ENCODE measurements at regions not wholly inside any gene's neighbourhood (a gene's known extent, or its start where the extent isn't known, plus 50 kb on each side); places are given as distances from the start of the nearest gene placed in this dataset.
"Not testable (repeated sequence)": the region's sequence is repeated elsewhere in the genome, so short reads cannot be mapped to it uniquely, and the experiment has no call there.

GRCh38 chr3:118671192-118671591 is 363.5 kb downstream of the IGSF11 start:
- ChIA-PET POLR2A (no interaction called here), CTCF (no interaction called here)
- intact Hi-C loops (cut with micrococcal nuclease): no loop called here
- Mint-ChIP-seq H3K4me3 (no peak overlapping the region), H3K27ac (no peak overlapping the region), H3K9me3 (no peaks in the 10 kb centered on the region), H3K27me3 (no peaks in the 10 kb centered on the region), H3K36me3 (ENCODE audit: low read depth) (no peaks in the 10 kb centered on the region), H3K4me1 (no peaks in the 10 kb centered on the region)
- TF ChIP-seq CTCF (IDR thresholded peaks at IDR 0.05): no peak
- DNase-seq (no peak), ATAC-seq (ENCODE audit: low read depth) (no peak)

- TF ChIP-seq CTCF (IDR thresholded peaks at IDR 0.05): no peak
- ChIA-PET POLR2A (no interaction called here), CTCF (no interaction called here)
- H3K27me3 Mint-ChIP-seq: no peaks in the 10 kb centered on the region
- H3K36me3 Mint-ChIP-seq (ENCODE audit: low read depth): no peaks in the 10 kb centered on the region
- no peak for DNase-seq
- H3K27ac Mint-ChIP-seq: no peak overlapping the region
- ATAC-seq (ENCODE audit: low read depth): no peak
- no peaks in the 10 kb centered on the region for H3K4me1 Mint-ChIP-seq
- H3K4me3 Mint-ChIP-seq: no peak overlapping the region
- intact Hi-C loops (cut with micrococcal nuclease): no loop called here
- no peaks in the 10 kb centered on the region for H3K9me3 Mint-ChIP-seq
Measured at GRCh38 chr3:118675305-118675704, 359.3 kb downstream of the IGSF11 start.

- H3K4me3 Mint-ChIP-seq; H3K9me3 Mint-ChIP-seq; POLR2A ChIA-PET; intact Hi-C loops (cut with micrococcal nuclease); CTCF ChIA-PET; H3K36me3 Mint-ChIP-seq (ENCODE audit: low read depth); DNase-seq; ATAC-seq (ENCODE audit: low read depth); H3K27me3 Mint-ChIP-seq; H3K4me1 Mint-ChIP-seq; H3K27ac Mint-ChIP-seq: not testable (repeated sequence)
Measured at GRCh38 chr3:118678663-118679062, 356.0 kb downstream of the IGSF11 start.

- DNase-seq (no peak), ATAC-seq (ENCODE audit: low read depth) (no peak)
- intact Hi-C loops (cut with micrococcal nuclease): no loop called here
- no peaks in the 10 kb centered on the region for H3K4me1 Mint-ChIP-seq
- no peak overlapping the region for H3K27ac Mint-ChIP-seq
- POLR2A ChIA-PET: no interaction called here
- no peaks in the 10 kb centered on the region for H3K9me3 Mint-ChIP-seq
- no peaks in the 10 kb centered on the region for H3K27me3 Mint-ChIP-seq
- H3K36me3 Mint-ChIP-seq (ENCODE audit: low read depth): no peaks in the 10 kb centered on the region
- no peak for TF ChIP-seq CTCF (IDR thresholded peaks at IDR 0.05)
- CTCF ChIA-PET: no interaction called here
- H3K4me3 Mint-ChIP-seq: no peak overlapping the region
Measured at GRCh38 chr3:118682921-118683320, 351.7 kb downstream of the IGSF11 start.

GRCh38 chr3:118683636-118684035 is 351.0 kb downstream of the IGSF11 start:
- Mint-ChIP-seq H3K27me3 (no peaks in the 10 kb centered on the region), H3K36me3 (ENCODE audit: low read depth) (no peaks in the 10 kb centered on the region), H3K4me1 (no peaks in the 10 kb centered on the region), H3K4me3 (no peak overlapping the region), H3K9me3 (no peaks in the 10 kb centered on the region), H3K27ac (no peak overlapping the region)
- intact Hi-C loops (cut with micrococcal nuclease): no loop called here
- DNase-seq (no peak), ATAC-seq (ENCODE audit: low read depth) (no peak)
- TF ChIP-seq CTCF (IDR thresholded peaks at IDR 0.05): no peak
- ChIA-PET POLR2A (no interaction called here), CTCF (no interaction called here)

GRCh38 chr3:118688396-118688884 is 346.2 kb downstream of the IGSF11 start:
- H3K27ac Mint-ChIP-seq: no peak overlapping the region
- no peak for TF ChIP-seq CTCF (IDR thresholded peaks at IDR 0.05)
- H3K27me3 Mint-ChIP-seq: no peaks in the 10 kb centered on the region
- intact Hi-C loops (cut with micrococcal nuclease): no loop called here
- no peak for ATAC-seq (ENCODE audit: low read depth)
- ChIA-PET POLR2A (no interaction called here), CTCF (no interaction called here)
- H3K9me3 Mint-ChIP-seq: no peaks in the 10 kb centered on the region
- H3K4me1 Mint-ChIP-seq: no peaks in the 10 kb centered on the region
- no peaks in the 10 kb centered on the region for H3K36me3 Mint-ChIP-seq (ENCODE audit: low read depth)
- DNase-seq: no peak
- H3K4me3 Mint-ChIP-seq: no peak overlapping the region
